Mesothelial cell of epicardium (in vitro differentiated cells): ENCODE measurements at regions not wholly inside any gene's neighbourhood (a gene's known extent, or its start where the extent isn't known, plus 50 kb on each side); places are given as distances from the start of the nearest gene placed in this dataset.

ENCODE experiments used
- DNase-seq, 2 experiments: peaks; one replicate each; pipeline ENCODE4 v3.0.0; 2021; ENCODE audit warnings: low spot score in 2 of 2; ENCODE audit not compliant: unreplicated experiment in 2 of 2
- H3K27ac Mint-ChIP-seq: 2 replicates; pipeline ENCODE4 v1.8.0; 2021; ENCODE audit warnings: mixed read lengths
- H3K27me3 Mint-ChIP-seq: 2 replicates; pipeline ENCODE4 v1.8.0; 2021; ENCODE audit warnings: low read depth, mixed read lengths
- H3K36me3 Mint-ChIP-seq: 2 replicates; pipeline ENCODE4 v1.8.0; 2021; ENCODE audit warnings: mixed read lengths
- H3K4me1 Mint-ChIP-seq: 2 replicates; pipeline ENCODE4 v1.8.0; 2021; ENCODE audit warnings: mixed read lengths
- H3K4me3 Mint-ChIP-seq: 2 replicates; pipeline ENCODE4 v1.8.0; 2021; ENCODE audit warnings: mild to moderate bottlenecking, moderate library complexity, mixed read lengths
- H3K9me3 Mint-ChIP-seq: 2 replicates; pipeline ENCODE4 v1.8.0; 2021; ENCODE audit warnings: mixed read lengths
- CTCF ChIP-seq: fragments of 200-600 bp; sonication (generic); IDR thresholded peaks from one replicate; pipeline ENCODE4 v1.5.0; 2021; ENCODE audit warnings: antibody characterized with exemption; ENCODE audit not compliant: unreplicated experiment

- H3K36me3 Mint-ChIP-seq = no peaks in the 10 kb centered on the region
- H3K9me3 Mint-ChIP-seq = no peaks in the 10 kb centered on the region
- H3K4me3 Mint-ChIP-seq = no peak overlapping the region
- peaks cover 27% of the 10 kb centered on the region for H3K27me3 Mint-ChIP-seq
- TF ChIP-seq CTCF = no peak
- no peaks in the 10 kb centered on the region for H3K4me1 Mint-ChIP-seq
- no peak for DNase-seq
- H3K27ac Mint-ChIP-seq = no peak overlapping the region
These were observed 402.8 kb downstream of the MATN1 start for GRCh38 chr1:30320581-30320890.

- Mint-ChIP-seq H3K27me3 (peaks cover 33% of the 10 kb centered on the region), H3K27ac (no peak overlapping the region), H3K36me3 (no peaks in the 10 kb centered on the region), H3K9me3 (no peaks in the 10 kb centered on the region), H3K4me1 (no peaks in the 10 kb centered on the region), H3K4me3 (no peak overlapping the region)
- TF ChIP-seq CTCF = no peak
- peak in 1 of 2 experiments; percentile 31 for DNase-seq
These were observed 403.4 kb downstream of the MATN1 start for GRCh38 chr1:30319765-30320580.

DNA sequence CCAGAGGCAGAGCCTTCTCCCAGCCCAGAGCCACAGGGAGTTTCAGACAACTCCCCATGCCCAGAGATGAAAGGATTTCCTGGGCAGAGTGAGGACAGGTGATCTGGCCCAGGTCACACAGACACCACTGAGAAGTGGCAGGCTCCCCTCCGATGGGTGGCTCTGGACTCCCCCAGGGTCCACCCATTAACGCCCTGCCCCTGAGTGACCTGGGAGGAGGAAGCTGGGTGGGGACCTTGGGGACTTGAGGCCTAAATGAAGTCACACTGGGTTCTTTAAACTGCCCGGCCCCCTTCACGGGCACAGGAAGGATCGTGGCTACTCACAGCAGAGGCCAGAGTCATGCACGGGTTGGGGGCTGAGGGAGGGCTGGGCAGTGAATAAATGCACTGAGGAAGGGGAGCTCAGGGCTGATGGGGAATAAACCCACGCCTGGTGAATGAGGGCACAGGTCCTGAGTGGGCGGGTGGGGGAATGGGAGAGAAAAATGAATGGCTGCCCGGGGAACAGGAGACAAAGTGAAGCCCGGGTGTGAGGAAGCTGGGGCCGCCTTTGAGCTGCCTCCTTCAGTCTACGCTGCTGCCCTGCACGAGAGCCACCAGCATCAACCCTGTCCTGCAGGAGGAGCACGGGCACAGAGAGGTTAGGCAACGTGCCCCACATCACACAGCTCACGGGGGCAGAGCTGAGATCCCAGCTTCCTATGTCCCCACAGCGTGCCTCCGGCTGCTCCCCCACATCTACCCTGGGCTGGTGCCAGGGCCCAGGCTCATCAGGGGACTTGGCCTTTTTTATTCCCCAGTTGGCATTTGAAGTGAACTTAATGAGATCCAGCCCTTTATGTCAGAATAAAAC lies 404.3 kb downstream of the MATN1 start:
- Mint-ChIP-seq H3K9me3 (no peaks in the 10 kb centered on the region), H3K4me3 (no peak overlapping the region), H3K36me3 (no peaks in the 10 kb centered on the region), H3K27ac (no peak overlapping the region), H3K27me3 (peaks cover 40% of the 10 kb centered on the region), H3K4me1 (no peaks in the 10 kb centered on the region)
- no peak for TF ChIP-seq CTCF
- DNase-seq = peak in 1 of 2 experiments; percentile 20

DNA sequence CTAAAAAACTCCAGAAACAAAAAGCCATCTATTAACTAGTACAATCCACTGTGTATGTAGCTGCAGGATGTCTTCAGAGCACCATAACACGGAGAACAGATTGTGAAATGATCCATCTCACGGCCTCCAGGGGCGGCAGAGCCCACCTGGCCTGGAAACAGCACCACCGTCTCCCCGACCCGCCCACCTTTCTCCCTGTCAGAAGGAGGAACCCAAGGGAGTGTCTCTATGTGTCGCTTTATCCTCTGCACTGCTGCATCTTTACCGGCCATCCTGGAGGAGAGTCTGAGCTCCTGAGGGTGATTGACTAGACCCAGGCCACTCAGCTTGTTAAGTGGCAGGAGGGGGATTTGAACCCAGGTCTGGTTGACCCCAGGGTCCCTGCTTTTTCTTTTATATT lies 405.0 kb downstream of the MATN1 start:
- Mint-ChIP-seq H3K9me3 (no peaks in the 10 kb centered on the region), H3K36me3 (no peaks in the 10 kb centered on the region), H3K4me3 (no peak overlapping the region), H3K27me3 (peaks cover 47% of the 10 kb centered on the region), H3K4me1 (no peaks in the 10 kb centered on the region), H3K27ac (no peak overlapping the region)
- no peak for DNase-seq
- TF ChIP-seq CTCF = no peak

DNA sequence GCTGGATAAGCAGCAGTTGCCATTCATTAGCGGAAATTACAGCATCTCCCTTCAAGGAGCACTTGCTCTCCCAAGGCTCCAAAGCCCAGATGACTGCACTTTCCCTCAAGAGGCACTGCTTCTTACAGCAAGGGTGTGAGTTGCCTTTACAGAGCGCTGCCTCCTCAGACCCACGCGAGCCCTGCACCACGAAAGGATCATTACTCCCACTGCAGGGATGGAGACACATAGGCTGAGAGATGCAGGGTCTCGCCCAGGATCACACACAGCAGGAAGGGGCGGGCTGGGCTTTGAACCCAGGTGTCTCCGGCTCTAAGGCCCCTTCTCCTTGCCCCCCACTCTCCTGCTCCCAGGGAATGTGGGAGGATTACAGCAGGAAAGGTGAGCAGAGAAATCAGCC lies 405.5 kb downstream of the MATN1 start:
- H3K9me3 Mint-ChIP-seq = no peaks in the 10 kb centered on the region
- H3K27ac Mint-ChIP-seq = no peak overlapping the region
- H3K27me3 Mint-ChIP-seq = peaks cover 45% of the 10 kb centered on the region
- TF ChIP-seq CTCF = no peak
- H3K4me1 Mint-ChIP-seq = no peaks in the 10 kb centered on the region
- no peak for DNase-seq
- no peaks in the 10 kb centered on the region for H3K36me3 Mint-ChIP-seq
- no peak overlapping the region for H3K4me3 Mint-ChIP-seq
